Hindlimb muscle (tissue), 1 donor: ENCODE measurements at regions not wholly inside any gene's neighbourhood (a gene's known extent, or its start where the extent isn't known, plus 50 kb on each side); places are given as distances from the start of the nearest gene placed in this dataset.
"Not testable (repeated sequence)": the region's sequence is repeated elsewhere in the genome, so short reads cannot be mapped to it uniquely, and the experiment has no call there.

Experiments
- DNase-seq: peaks from one replicate; pipeline ENCODE4 v3.0.0-alpha.2; 2013

- DNase-seq = no peak
These were observed 770.4 kb downstream of the ETS1 start for GRCh38 chr11:127816962-127817361.

- no peak for DNase-seq
These were observed 772.0 kb downstream of the ETS1 start for GRCh38 chr11:127815331-127815730.

GRCh38 chr11:127806501-127806900, 780.9 kb downstream of the ETS1 start:
- no peak for DNase-seq

GRCh38 chr11:127805771-127806170, 781.6 kb downstream of the ETS1 start:
- DNase-seq = no peak

GRCh38 chr11:127804747-127805400, 782.5 kb downstream of the ETS1 start:
- DNase-seq = no peak

- no peak for DNase-seq
These were observed 783.6 kb downstream of the ETS1 start for GRCh38 chr11:127803755-127804154.

- no peak for DNase-seq
These were observed 786.2 kb downstream of the ETS1 start for GRCh38 chr11:127800989-127801688.

GRCh38 chr11:127795326-127795725, 792.0 kb downstream of the ETS1 start:
- DNase-seq = no peak

- no peak for DNase-seq
These were observed 791.3 kb upstream of the KIRREL3 start for GRCh38 chr11:127791844-127792243.

GRCh38 chr11:127790592-127790991, 790.0 kb upstream of the KIRREL3 start:
- no peak for DNase-seq

GRCh38 chr11:127789927-127790326, 789.4 kb upstream of the KIRREL3 start:
- no peak for DNase-seq

- not testable (repeated sequence) for DNase-seq
These were observed 772.4 kb upstream of the KIRREL3 start for GRCh38 chr11:127772938-127773337.

- DNase-seq = not testable (repeated sequence)
These were observed 768.4 kb upstream of the KIRREL3 start for GRCh38 chr11:127768931-127769330.

GRCh38 chr11:127766734-127767133, 766.2 kb upstream of the KIRREL3 start:
- DNase-seq = no peak

- no peak for DNase-seq
These were observed 738.3 kb upstream of the KIRREL3 start for GRCh38 chr11:127738771-127739286.

- DNase-seq = no peak
These were observed 736.9 kb upstream of the KIRREL3 start for GRCh38 chr11:127737499-127737898.

GRCh38 chr11:127733552-127733951, 733.0 kb upstream of the KIRREL3 start:
- DNase-seq = peak; percentile 1

GRCh38 chr11:127726367-127726766, 725.8 kb upstream of the KIRREL3 start:
- no peak for DNase-seq

GRCh38 chr11:127723714-127724113, 723.1 kb upstream of the KIRREL3 start:
- DNase-seq = no peak

- DNase-seq = no peak
These were observed 712.7 kb upstream of the KIRREL3 start for GRCh38 chr11:127713226-127713625.

GRCh38 chr11:127711748-127712147, 711.2 kb upstream of the KIRREL3 start:
- DNase-seq = no peak

- no peak for DNase-seq
These were observed 710.3 kb upstream of the KIRREL3 start for GRCh38 chr11:127710831-127711230.

- DNase-seq = no peak
These were observed 709.4 kb upstream of the KIRREL3 start for GRCh38 chr11:127709960-127710359.

GRCh38 chr11:127693686-127694085, 693.1 kb upstream of the KIRREL3 start:
- DNase-seq = no peak
